ENCODE measurements at regions not wholly inside any gene's neighbourhood (a gene's known extent, or its start where the extent isn't known, plus 50 kb on each side); places are given as distances from the start of the nearest gene placed in this dataset.

DNA sequence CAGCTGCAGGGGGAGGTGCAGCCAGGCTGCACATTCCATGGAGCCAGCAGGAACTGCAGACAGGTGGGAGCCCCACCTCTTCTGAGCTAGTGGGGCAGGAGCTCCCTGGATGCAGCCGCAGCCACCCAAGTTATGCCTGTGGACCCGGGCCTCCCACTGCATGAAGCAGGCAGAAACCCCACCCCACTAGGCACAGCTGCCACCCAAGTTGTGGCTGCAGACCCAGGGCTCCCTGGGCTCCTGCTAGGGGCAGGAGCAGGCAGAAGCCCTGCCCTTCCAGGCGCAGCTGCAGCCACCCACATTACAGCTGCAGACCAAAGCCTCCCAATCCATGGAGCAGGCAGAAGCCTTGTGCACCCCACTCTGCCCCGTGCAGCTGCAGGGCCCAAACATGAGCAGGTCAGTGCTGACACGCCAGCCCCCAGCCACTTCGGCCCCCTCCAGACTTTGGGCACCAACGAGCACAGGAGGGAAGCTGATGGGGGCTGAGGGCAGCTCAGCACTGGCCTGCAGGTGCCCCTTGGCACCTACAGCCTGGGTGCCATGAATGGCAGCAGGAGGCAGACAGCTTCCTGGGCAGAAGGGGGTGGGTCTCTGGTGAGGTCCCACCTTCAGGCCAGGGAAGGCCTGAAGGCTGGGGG is 106.9 kb downstream of the C9orf50 start:
- TF ChIP-seq, protein P1, sequence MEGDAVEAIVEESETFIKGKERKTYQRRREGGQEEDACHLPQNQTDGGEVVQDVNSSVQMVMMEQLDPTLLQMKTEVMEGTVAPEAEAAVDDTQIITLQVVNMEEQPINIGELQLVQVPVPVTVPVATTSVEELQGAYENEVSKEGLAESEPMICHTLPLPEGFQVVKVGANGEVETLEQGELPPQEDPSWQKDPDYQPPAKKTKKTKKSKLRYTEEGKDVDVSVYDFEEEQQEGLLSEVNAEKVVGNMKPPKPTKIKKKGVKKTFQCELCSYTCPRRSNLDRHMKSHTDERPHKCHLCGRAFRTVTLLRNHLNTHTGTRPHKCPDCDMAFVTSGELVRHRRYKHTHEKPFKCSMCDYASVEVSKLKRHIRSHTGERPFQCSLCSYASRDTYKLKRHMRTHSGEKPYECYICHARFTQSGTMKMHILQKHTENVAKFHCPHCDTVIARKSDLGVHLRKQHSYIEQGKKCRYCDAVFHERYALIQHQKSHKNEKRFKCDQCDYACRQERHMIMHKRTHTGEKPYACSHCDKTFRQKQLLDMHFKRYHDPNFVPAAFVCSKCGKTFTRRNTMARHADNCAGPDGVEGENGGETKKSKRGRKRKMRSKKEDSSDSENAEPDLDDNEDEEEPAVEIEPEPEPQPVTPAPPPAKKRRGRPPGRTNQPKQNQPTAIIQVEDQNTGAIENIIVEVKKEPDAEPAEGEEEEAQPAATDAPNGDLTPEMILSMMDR (conservative IDR thresholded peaks at IDR 0.05): no peak
- TF ChIP-seq EZH2 (IDR thresholded peaks at IDR 0.05; ENCODE audit: low read depth): no peak
